SK-N-DZ (cell line): ENCODE measurements at regions not wholly inside any gene's neighbourhood (a gene's known extent, or its start where the extent isn't known, plus 50 kb on each side); places are given as distances from the start of the nearest gene placed in this dataset.

ENCODE experiments used
- DNase-seq: peaks from one replicate; pipeline ENCODE4 v3.0.0-alpha.2; 2015; ENCODE audit warnings: low spot score

- DNase-seq, result no peak
These were observed 102.4 kb downstream of the EFNB2 start for GRCh38 chr13:106433066-106433465.

GRCh38 chr13:106432636-106433035, 102.8 kb downstream of the EFNB2 start:
- no peak for DNase-seq

GRCh38 chr13:106426909-106427308, 108.6 kb downstream of the EFNB2 start:
- no peak for DNase-seq

GRCh38 chr13:106425661-106426060, 109.8 kb downstream of the EFNB2 start:
- no peak for DNase-seq

GRCh38 chr13:106424805-106425204, 110.7 kb downstream of the EFNB2 start:
- no peak for DNase-seq

GRCh38 chr13:106423530-106423929, 111.9 kb downstream of the EFNB2 start:
- DNase-seq, result no peak

- no peak for DNase-seq
These were observed 116.9 kb downstream of the EFNB2 start for GRCh38 chr13:106418556-106418955.

- no peak for DNase-seq
These were observed 117.9 kb downstream of the EFNB2 start for GRCh38 chr13:106417467-106418110.

GRCh38 chr13:106416645-106417044, 118.8 kb downstream of the EFNB2 start:
- no peak for DNase-seq

- no peak for DNase-seq
These were observed 119.5 kb downstream of the EFNB2 start for GRCh38 chr13:106415971-106416370.

- DNase-seq, result no peak
These were observed 120.0 kb downstream of the EFNB2 start for GRCh38 chr13:106415442-106415841.

- DNase-seq, result no peak
These were observed 128.1 kb downstream of the EFNB2 start for GRCh38 chr13:106407338-106407737.

GRCh38 chr13:106405731-106406130, 129.7 kb downstream of the EFNB2 start:
- no peak for DNase-seq

- no peak for DNase-seq
These were observed 132.2 kb downstream of the EFNB2 start for GRCh38 chr13:106403280-106403679.

- no peak for DNase-seq
These were observed 132.6 kb downstream of the EFNB2 start for GRCh38 chr13:106402866-106403265.

- DNase-seq, result no peak
These were observed 134.4 kb downstream of the EFNB2 start for GRCh38 chr13:106401081-106401480.

- DNase-seq, result no peak
These were observed 135.2 kb downstream of the EFNB2 start for GRCh38 chr13:106400289-106400688.

- DNase-seq, result peak; percentile 21
These were observed 137.2 kb downstream of the EFNB2 start for GRCh38 chr13:106398289-106398688.

GRCh38 chr13:106393776-106394175, 141.7 kb downstream of the EFNB2 start:
- DNase-seq, result no peak

GRCh38 chr13:106391681-106392080, 143.8 kb downstream of the EFNB2 start:
- no peak for DNase-seq

- no peak for DNase-seq
These were observed 144.2 kb downstream of the EFNB2 start for GRCh38 chr13:106391271-106391670.

- DNase-seq, result no peak
These were observed 145.1 kb downstream of the EFNB2 start for GRCh38 chr13:106390367-106390766.

GRCh38 chr13:106385654-106386053, 149.8 kb downstream of the EFNB2 start:
- DNase-seq, result no peak

- no peak for DNase-seq
These were observed 150.9 kb downstream of the EFNB2 start for GRCh38 chr13:106384516-106384915.
